ENCODE measurements at regions not wholly inside any gene's neighbourhood (a gene's known extent, or its start where the extent isn't known, plus 50 kb on each side); places are given as distances from the start of the nearest gene placed in this dataset.

DNA sequence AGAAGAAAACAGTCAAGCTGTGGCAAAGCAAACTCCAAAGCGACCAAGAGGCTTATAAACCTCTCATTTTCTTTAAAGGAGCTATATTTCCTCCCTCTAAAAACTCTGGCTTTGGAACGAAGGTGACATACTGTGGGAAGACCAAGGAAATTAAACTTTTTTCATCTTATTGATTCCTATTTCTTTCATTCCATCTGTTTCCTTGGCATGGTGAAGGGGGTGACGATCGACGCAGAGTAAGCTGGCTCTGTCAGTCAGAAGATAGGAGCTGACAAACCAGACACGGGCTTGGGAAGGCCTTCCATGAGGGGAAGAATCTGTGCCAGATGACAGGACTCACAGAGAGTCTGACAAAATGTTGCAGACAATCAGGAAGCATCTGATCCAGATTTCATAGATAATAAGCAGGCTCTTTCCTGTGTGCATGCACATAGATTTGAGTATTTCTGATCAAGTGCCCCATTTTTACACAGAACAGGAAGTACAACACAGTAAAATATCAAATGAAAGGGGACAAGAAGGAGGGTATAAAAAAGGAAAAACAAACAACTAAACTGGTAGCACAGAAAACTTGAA, 261.7 kb downstream of the SATB2 start:
- TF ChIP-seq, protein P1, sequence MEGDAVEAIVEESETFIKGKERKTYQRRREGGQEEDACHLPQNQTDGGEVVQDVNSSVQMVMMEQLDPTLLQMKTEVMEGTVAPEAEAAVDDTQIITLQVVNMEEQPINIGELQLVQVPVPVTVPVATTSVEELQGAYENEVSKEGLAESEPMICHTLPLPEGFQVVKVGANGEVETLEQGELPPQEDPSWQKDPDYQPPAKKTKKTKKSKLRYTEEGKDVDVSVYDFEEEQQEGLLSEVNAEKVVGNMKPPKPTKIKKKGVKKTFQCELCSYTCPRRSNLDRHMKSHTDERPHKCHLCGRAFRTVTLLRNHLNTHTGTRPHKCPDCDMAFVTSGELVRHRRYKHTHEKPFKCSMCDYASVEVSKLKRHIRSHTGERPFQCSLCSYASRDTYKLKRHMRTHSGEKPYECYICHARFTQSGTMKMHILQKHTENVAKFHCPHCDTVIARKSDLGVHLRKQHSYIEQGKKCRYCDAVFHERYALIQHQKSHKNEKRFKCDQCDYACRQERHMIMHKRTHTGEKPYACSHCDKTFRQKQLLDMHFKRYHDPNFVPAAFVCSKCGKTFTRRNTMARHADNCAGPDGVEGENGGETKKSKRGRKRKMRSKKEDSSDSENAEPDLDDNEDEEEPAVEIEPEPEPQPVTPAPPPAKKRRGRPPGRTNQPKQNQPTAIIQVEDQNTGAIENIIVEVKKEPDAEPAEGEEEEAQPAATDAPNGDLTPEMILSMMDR (IDR thresholded peaks at IDR 0.05; ENCODE audit: low read length) = no peak
- TF ChIP-seq EZH2 (IDR thresholded peaks at IDR 0.05; ENCODE audit: borderline replicate concordance, low read length) = no peak

All from OCI-LY1 (cell line).